H9 (cell line): ENCODE measurements at regions not wholly inside any gene's neighbourhood (a gene's known extent, or its start where the extent isn't known, plus 50 kb on each side); places are given as distances from the start of the nearest gene placed in this dataset.

Source experiments
- DNase-seq: peaks from one replicate; pipeline ENCODE4 v3.0.0-alpha.2; 2017
- H2AFZ ChIP-seq: one replicate; pipeline ENCODE4 v1.6.1; 2013; ENCODE audit warnings: mild to moderate bottlenecking, low read length, control low read depth, moderate library complexity
- H2AK5ac ChIP-seq: 2 replicates; pipeline ENCODE4 v1.6.1; 2013; ENCODE audit warnings: low read length, control low read depth, mixed read lengths; ENCODE audit not compliant: insufficient read length
- H2BK120ac ChIP-seq: one replicate; pipeline ENCODE4 v1.6.1; 2013; ENCODE audit warnings: low read depth, mild to moderate bottlenecking, low read length, control low read depth, inconsistent platforms; ENCODE audit not compliant: poor library complexity, severe bottlenecking
- H2BK12ac ChIP-seq: 2 replicates; pipeline ENCODE4 v1.6.1; 2013; ENCODE audit warnings: low read length, control low read depth, mixed read lengths, low read depth; ENCODE audit not compliant: insufficient read length
- H2BK15ac ChIP-seq: 2 replicates; pipeline ENCODE4 v1.6.1; 2013; ENCODE audit warnings: low read depth, low read length, control low read depth
- H2BK20ac ChIP-seq: one replicate; pipeline ENCODE4 v1.6.1; 2013; ENCODE audit warnings: low read depth, mild to moderate bottlenecking, low read length, control low read depth, inconsistent platforms; ENCODE audit not compliant: poor library complexity, severe bottlenecking
- H2BK5ac ChIP-seq: 2 replicates; pipeline ENCODE4 v1.6.1; 2013; ENCODE audit warnings: low read length, control low read depth, mixed read lengths; ENCODE audit not compliant: insufficient read length
- H3K14ac ChIP-seq: 2 replicates; pipeline ENCODE4 v1.6.1; 2013; ENCODE audit warnings: low read length, control low read depth; ENCODE audit not compliant: insufficient read depth
- H3K18ac ChIP-seq: 2 replicates; pipeline ENCODE4 v1.6.1; 2013; ENCODE audit warnings: low read depth, mild to moderate bottlenecking, mixed read lengths, low read length, control low read depth; ENCODE audit not compliant: insufficient read length
- H3K23ac ChIP-seq: 2 replicates; pipeline ENCODE4 v1.6.1; 2013; ENCODE audit warnings: low read length, control low read depth, mixed read lengths, low read depth; ENCODE audit not compliant: insufficient read length
- H3K23me2 ChIP-seq: 2 replicates; pipeline ENCODE4 v1.6.1; 2013; ENCODE audit warnings: low read depth, mild to moderate bottlenecking, mixed read lengths, low read length, control low read depth; ENCODE audit not compliant: insufficient read length, poor library complexity, severe bottlenecking
- H3K27ac ChIP-seq: 2 replicates; pipeline ENCODE4 v1.5.1; 2013; ENCODE audit warnings: low read length, control low read depth, mixed read lengths, low read depth; ENCODE audit not compliant: insufficient read length
- H3K27me3 ChIP-seq: 2 replicates; pipeline ENCODE4 v1.6.1; 2013; ENCODE audit warnings: low read length, control low read depth, inconsistent platforms; ENCODE audit not compliant: insufficient read depth
- H3K4ac ChIP-seq: 2 replicates; pipeline ENCODE4 v1.6.1; 2013; ENCODE audit warnings: low read depth, mild to moderate bottlenecking, control low read depth, inconsistent platforms, low read length, moderate library complexity
- H3K4me1 ChIP-seq: 2 replicates; pipeline ENCODE4 v1.6.1; 2013; ENCODE audit warnings: low read length, control low read depth, inconsistent platforms; ENCODE audit not compliant: insufficient read depth
- H3K4me2 ChIP-seq: 2 replicates; pipeline ENCODE4 v1.6.1; 2013; ENCODE audit warnings: low read length, control low read depth, mixed read lengths; ENCODE audit not compliant: insufficient read length, insufficient read depth
- H3K56ac ChIP-seq: 2 replicates; pipeline ENCODE4 v1.6.1; 2013; ENCODE audit warnings: low read depth, mild to moderate bottlenecking, mixed read lengths, low read length, control low read depth; ENCODE audit not compliant: insufficient read length
- H3K79me1 ChIP-seq: 2 replicates; pipeline ENCODE4 v1.6.1; 2013; ENCODE audit warnings: low read depth, mild to moderate bottlenecking, moderate library complexity, low read length, control low read depth, inconsistent platforms; ENCODE audit not compliant: insufficient read depth, poor library complexity, severe bottlenecking
- H3K79me2 ChIP-seq: 2 replicates; pipeline ENCODE4 v1.6.1; 2013; ENCODE audit warnings: low read length, control low read depth, inconsistent platforms; ENCODE audit not compliant: insufficient read depth
- H3K9ac ChIP-seq: 2 replicates; pipeline ENCODE4 v1.6.1; 2013; ENCODE audit warnings: low read length, control low read depth, mixed read lengths; ENCODE audit not compliant: insufficient read length; ENCODE audit errors: extremely low read depth
- H3K9me3 ChIP-seq: one replicate; pipeline ENCODE4 v1.6.1; 2013; ENCODE audit warnings: low read depth, low read length, inconsistent platforms; ENCODE audit not compliant: control insufficient read depth
- H3T11ph ChIP-seq: one replicate; pipeline ENCODE4 v1.6.1; 2013; ENCODE audit warnings: mild to moderate bottlenecking, low read length, control low read depth, inconsistent platforms
- H4K20me1 ChIP-seq: one replicate; pipeline ENCODE4 v1.6.1; 2013; ENCODE audit not compliant: control insufficient read depth, insufficient read length, insufficient read depth
- H4K5ac ChIP-seq: 2 replicates; pipeline ENCODE4 v1.6.1; 2013; ENCODE audit warnings: low read depth, mild to moderate bottlenecking, mixed read lengths, low read length, control low read depth; ENCODE audit not compliant: insufficient read length
- H4K8ac ChIP-seq: replicated peaks from 2 replicates; pipeline ENCODE4 v1.6.1; 2013; ENCODE audit warnings: low read length, control low read depth, mixed read lengths, low read depth; ENCODE audit not compliant: insufficient read length
- H4K91ac ChIP-seq: 2 replicates; pipeline ENCODE4 v1.6.1; 2013; ENCODE audit warnings: low read depth, mild to moderate bottlenecking, moderate library complexity, mixed read lengths, low read length, control low read depth; ENCODE audit not compliant: insufficient read length
- H3K27ac Mint-ChIP-seq, 3 experiments: 2 replicates in 2 of 3; 3 replicates in 1 of 3; pipeline ENCODE4 v1.8.0; 2020 to 2021; ENCODE audit warnings: mixed read lengths in 3 of 3, mild to moderate bottlenecking in 1 of 3, moderate library complexity in 1 of 3
- H3K27me3 Mint-ChIP-seq: 2 replicates; pipeline ENCODE4 v1.8.0; 2021; ENCODE audit warnings: low read depth, mild to moderate bottlenecking, moderate library complexity, mixed read lengths
- H3K36me3 Mint-ChIP-seq, 3 experiments: 2 replicates in 2 of 3; 3 replicates in 1 of 3; pipeline ENCODE4 v1.8.0; 2020 to 2021; ENCODE audit warnings: low read depth in 3 of 3, mixed read lengths in 3 of 3; ENCODE audit not compliant: insufficient read depth in 1 of 3
- H3K4me1 Mint-ChIP-seq, 2 experiments: 2 replicates each; pipeline ENCODE4 v1.8.0; 2020; ENCODE audit warnings: mixed read lengths in 2 of 2
- H3K4me3 Mint-ChIP-seq, 2 experiments: 2 replicates in 1 of 2; 3 replicates in 1 of 2; pipeline ENCODE4 v1.8.0; 2020 to 2021; ENCODE audit warnings: mild to moderate bottlenecking in 2 of 2, mixed read lengths in 2 of 2, moderate library complexity in 1 of 2
- H3K9me3 Mint-ChIP-seq, 2 experiments: 2 replicates in 1 of 2; 3 replicates in 1 of 2; pipeline ENCODE4 v1.8.0; 2020; ENCODE audit warnings: mild to moderate bottlenecking in 2 of 2, mixed read lengths in 2 of 2, moderate library complexity in 1 of 2
- CTCF ChIP-seq: fragments of 200-600 bp; sonication (generic); conservative IDR thresholded peaks from 3 replicates; pipeline ENCODE4 v1.8.0; 2021; ENCODE audit warnings: antibody characterized with exemption, mild to moderate bottlenecking
- WGBS: extraction: QIAGEN DNeasy Blood & Tissue Kit; methylation state at CpG from one replicate; pipeline ENCODE4 v1.1.7; 2013; ENCODE audit warnings: missing lambda C conversion rate, low lambda C conversion rate, mixed read lengths; ENCODE audit not compliant: insufficient read length; ENCODE audit errors: extremely low coverage; 5-methylcytosine and 5-hydroxymethylcytosine counted together

- Histone ChIP-seq H3K4me2 (no peak overlapping the region), H4K91ac (no peak overlapping the region), H2BK120ac (no peak overlapping the region), H2AFZ (no peak overlapping the region), H3K14ac (no peak overlapping the region), H3K23ac (no peak overlapping the region), H3K79me2 (no peaks in the 10 kb centered on the region), H2BK20ac (no peak overlapping the region), H2BK5ac (no peak overlapping the region), H3K23me2 (no peaks in the 10 kb centered on the region), H3K9me3 (no peaks in the 10 kb centered on the region), H3K79me1 (no peaks in the 10 kb centered on the region), H3K27ac (no peak overlapping the region), H2BK15ac (no peak overlapping the region), H4K8ac (no peak overlapping the region), H3K18ac (no peak overlapping the region), H3K4me1 (no peaks in the 10 kb centered on the region), H2AK5ac (no peak overlapping the region), H3K9ac (no peak overlapping the region), H3K27me3 (no peaks in the 10 kb centered on the region), H4K20me1 (no peaks in the 10 kb centered on the region), H3K56ac (no peak overlapping the region), H4K5ac (no peak overlapping the region), H3K4ac (no peak overlapping the region), H2BK12ac (no peak overlapping the region), H3T11ph (no peak overlapping the region)
- no peak overlapping the region for H3K27ac Mint-ChIP-seq
- H3K4me3 Mint-ChIP-seq: no peak overlapping the region
- peaks cover 0 to 15% (median 1%) of the 10 kb centered on the region in 3 experiments; a peak in 4 of 7 replicates for H3K36me3 Mint-ChIP-seq
- WGBS: no CpG with 5 or more reads among the region's 3 CpGs
- no peak for TF ChIP-seq CTCF
- DNase-seq: no peak
- H3K9me3 Mint-ChIP-seq: peaks cover 6 to 18% of the 10 kb centered on the region in 2 experiments
- H3K4me1 Mint-ChIP-seq: peaks cover 0 to 2% of the 10 kb centered on the region in 2 experiments; a peak in 1 of 4 replicates
- no peaks in the 10 kb centered on the region for H3K27me3 Mint-ChIP-seq
Measured at GRCh38 chr12:19752712-19753111, 313.4 kb downstream of the AEBP2 start.
